Natural killer cell (primary cell): ENCODE measurements at regions not wholly inside any gene's neighbourhood (a gene's known extent, or its start where the extent isn't known, plus 50 kb on each side); places are given as distances from the start of the nearest gene placed in this dataset.

ENCODE experiments used
- ATAC-seq, 3 donors: fragments of 150-1000 bp in 2 of 3; fragments of 200-7000 bp in 1 of 3; cut with Tn5 transposase; 1 replicate in 1 of 3; 2 replicates in 2 of 3; pipeline ENCODE4 v1.10.0; 2021; ENCODE audit warnings: mild to moderate bottlenecking in 2 of 3, moderate library complexity in 2 of 3
- DNase-seq, 2 donors: peaks; one replicate each; pipeline versions ENCODE4 v3.0.0 to v3.0.0-alpha.2; 2013 to 2021; ENCODE audit warnings: mixed read lengths in 1 of 2
- H3K27ac ChIP-seq: one replicate; pipeline ENCODE4 v1.5.1; 2013; ENCODE audit warnings: mild to moderate bottlenecking, low read length
- H3K27me3 ChIP-seq: one replicate; pipeline ENCODE4 v1.6.1; 2013; ENCODE audit warnings: low read length; ENCODE audit not compliant: control insufficient read depth, insufficient read depth
- H3K36me3 ChIP-seq: one replicate; pipeline ENCODE4 v1.6.1; 2013; ENCODE audit warnings: low read length; ENCODE audit not compliant: control insufficient read depth, insufficient read depth
- H3K4me1 ChIP-seq: one replicate; pipeline ENCODE4 v1.6.1; 2013; ENCODE audit warnings: low read length; ENCODE audit not compliant: control insufficient read depth, insufficient read depth
- H3K4me3 ChIP-seq: one replicate; pipeline ENCODE4 v1.5.1; 2013; ENCODE audit warnings: low read length
- H3K9me3 ChIP-seq: one replicate; pipeline ENCODE4 v1.6.1; 2013; ENCODE audit warnings: low read length; ENCODE audit not compliant: control insufficient read depth, insufficient read depth
- H3K27ac Mint-ChIP-seq, 2 donors: one replicate each; pipeline ENCODE4 v1.8.0; 2022; ENCODE audit warnings: mild to moderate bottlenecking in 2 of 2, mixed read lengths in 2 of 2, moderate library complexity in 1 of 2
- H3K27me3 Mint-ChIP-seq, 2 donors: one replicate each; pipeline ENCODE4 v1.8.0; 2022; ENCODE audit warnings: low read depth in 2 of 2, mixed read lengths in 2 of 2
- H3K36me3 Mint-ChIP-seq: one replicate; pipeline ENCODE4 v1.8.0; 2022; ENCODE audit warnings: mixed read lengths
- H3K4me1 Mint-ChIP-seq, 2 donors: one replicate each; pipeline ENCODE4 v1.8.0; 2022; ENCODE audit warnings: mixed read lengths in 2 of 2
- H3K4me3 Mint-ChIP-seq: one replicate; pipeline ENCODE4 v1.8.0; 2022; ENCODE audit warnings: mild to moderate bottlenecking, moderate library complexity, mixed read lengths
- H3K9me3 Mint-ChIP-seq, 2 donors: one replicate each; pipeline ENCODE4 v1.8.0; 2022; ENCODE audit warnings: mixed read lengths in 2 of 2
- WGBS: methylation state at CpG from one replicate; pipeline ENCODE4 v1.1.7; 2013; ENCODE audit warnings: missing lambda C conversion rate; ENCODE audit not compliant: insufficient coverage; 5-methylcytosine and 5-hydroxymethylcytosine counted together
- intact Hi-C: fragments of 100-400 bp; cut with micrococcal nuclease; formaldehyde crosslinking; loops from one replicate; pipeline ENCODE4 v1.14.2; 2022
- TF ChIP-seq, protein P1 (sequence below): fragments of 200-600 bp; IDR thresholded peaks from one replicate; pipeline ENCODE4 v1.8.0; 2022; ENCODE audit warnings: antibody characterized with exemption

DNA sequence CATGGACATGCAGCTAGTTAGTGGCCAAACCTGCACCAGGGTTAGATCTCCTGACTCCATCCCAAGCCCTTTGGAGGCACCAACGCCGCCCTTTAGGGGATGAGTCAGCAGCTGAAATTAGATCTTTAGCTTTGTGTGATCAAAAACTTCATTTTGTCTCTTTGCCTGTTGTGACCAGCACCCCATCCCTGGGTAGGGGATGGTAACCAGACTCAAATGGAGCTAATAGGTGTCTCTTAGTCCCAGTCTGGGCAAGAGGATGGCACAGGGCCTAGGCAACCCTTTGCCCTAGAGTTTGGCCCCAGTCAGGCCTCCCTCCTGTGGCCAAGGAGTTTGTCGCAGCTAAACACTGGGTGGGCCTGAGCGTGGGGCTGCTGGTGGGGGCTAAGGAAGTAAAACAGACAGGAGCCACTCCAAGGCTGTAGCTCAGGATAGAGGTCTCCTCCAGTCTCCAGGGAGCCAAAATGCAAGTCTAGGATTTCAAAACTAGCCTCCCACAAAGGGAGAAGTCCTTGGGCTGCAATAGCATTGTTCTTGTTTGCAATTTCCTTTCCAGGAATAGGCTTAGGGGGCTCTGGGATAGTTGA lies 105.1 kb downstream of the CPN2 start:
- TF ChIP-seq, protein P1, sequence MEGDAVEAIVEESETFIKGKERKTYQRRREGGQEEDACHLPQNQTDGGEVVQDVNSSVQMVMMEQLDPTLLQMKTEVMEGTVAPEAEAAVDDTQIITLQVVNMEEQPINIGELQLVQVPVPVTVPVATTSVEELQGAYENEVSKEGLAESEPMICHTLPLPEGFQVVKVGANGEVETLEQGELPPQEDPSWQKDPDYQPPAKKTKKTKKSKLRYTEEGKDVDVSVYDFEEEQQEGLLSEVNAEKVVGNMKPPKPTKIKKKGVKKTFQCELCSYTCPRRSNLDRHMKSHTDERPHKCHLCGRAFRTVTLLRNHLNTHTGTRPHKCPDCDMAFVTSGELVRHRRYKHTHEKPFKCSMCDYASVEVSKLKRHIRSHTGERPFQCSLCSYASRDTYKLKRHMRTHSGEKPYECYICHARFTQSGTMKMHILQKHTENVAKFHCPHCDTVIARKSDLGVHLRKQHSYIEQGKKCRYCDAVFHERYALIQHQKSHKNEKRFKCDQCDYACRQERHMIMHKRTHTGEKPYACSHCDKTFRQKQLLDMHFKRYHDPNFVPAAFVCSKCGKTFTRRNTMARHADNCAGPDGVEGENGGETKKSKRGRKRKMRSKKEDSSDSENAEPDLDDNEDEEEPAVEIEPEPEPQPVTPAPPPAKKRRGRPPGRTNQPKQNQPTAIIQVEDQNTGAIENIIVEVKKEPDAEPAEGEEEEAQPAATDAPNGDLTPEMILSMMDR = no peak
- DNase-seq (no peak), ATAC-seq (no peak)
- Histone ChIP-seq H3K36me3 (no peaks in the 10 kb centered on the region), H3K4me3 (no peak overlapping the region), H3K27me3 (no peaks in the 10 kb centered on the region), H3K4me1 (no peaks in the 10 kb centered on the region), H3K9me3 (no peaks in the 10 kb centered on the region), H3K27ac (no peak overlapping the region)
- H3K4me1 Mint-ChIP-seq = peaks cover 0 to 3% of the 10 kb centered on the region in 2 donors
- H3K4me3 Mint-ChIP-seq = no peak overlapping the region
- no peaks in the 10 kb centered on the region for H3K9me3 Mint-ChIP-seq
- H3K27me3 Mint-ChIP-seq = peaks cover 8 to 16% of the 10 kb centered on the region in 2 donors
- 89% methylated on average over 4 of the region's 4 CpGs for WGBS
- no peak overlapping the region for H3K27ac Mint-ChIP-seq
- intact Hi-C loops = no loop called here
- H3K36me3 Mint-ChIP-seq = no peaks in the 10 kb centered on the region

DNA sequence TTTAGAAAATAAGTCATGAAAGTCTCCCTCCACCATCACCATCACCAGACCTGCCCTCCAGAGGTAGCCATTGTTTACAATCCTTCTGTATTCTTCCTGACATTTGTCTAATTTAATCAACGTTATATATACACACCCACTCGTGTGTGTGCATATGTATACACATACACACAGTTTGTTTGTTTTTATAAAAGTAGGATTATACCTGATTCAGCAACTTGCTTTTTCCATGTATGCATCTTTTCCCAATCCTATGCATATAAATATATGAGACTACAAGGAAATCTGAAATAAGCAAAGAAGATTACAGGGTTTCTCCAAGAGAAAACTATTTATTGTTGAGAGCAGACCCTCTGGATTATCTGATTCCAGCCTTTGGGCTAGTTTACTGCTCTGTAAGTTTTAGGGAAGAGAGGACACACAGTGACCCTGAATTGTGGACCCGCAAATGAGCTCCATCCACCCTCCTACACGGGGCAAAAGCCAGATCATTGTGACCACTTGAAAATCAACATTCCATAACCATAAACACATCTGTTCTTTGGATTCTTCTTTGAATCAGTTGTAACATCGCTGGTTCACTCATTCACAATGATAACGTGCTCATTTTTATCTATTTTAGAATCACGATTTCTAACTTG lies 104.3 kb downstream of the CPN2 start:
- intact Hi-C loops = no loop called here
- ATAC-seq (no peak), DNase-seq (no peak)
- Mint-ChIP-seq H3K4me1 (peaks cover 0 to 6% of the 10 kb centered on the region in 2 donors), H3K4me3 (no peak overlapping the region), H3K27ac (no peak overlapping the region), H3K27me3 (peaks cover 10 to 16% of the 10 kb centered on the region in 2 donors), H3K36me3 (no peaks in the 10 kb centered on the region), H3K9me3 (no peaks in the 10 kb centered on the region)
- TF ChIP-seq, protein P1 = no peak
- 95% methylated on average over 6 of the region's 7 CpGs for WGBS
- Histone ChIP-seq H3K4me1 (no peaks in the 10 kb centered on the region), H3K4me3 (no peak overlapping the region), H3K27ac (no peak overlapping the region), H3K36me3 (no peaks in the 10 kb centered on the region), H3K9me3 (no peaks in the 10 kb centered on the region), H3K27me3 (no peaks in the 10 kb centered on the region)

DNA sequence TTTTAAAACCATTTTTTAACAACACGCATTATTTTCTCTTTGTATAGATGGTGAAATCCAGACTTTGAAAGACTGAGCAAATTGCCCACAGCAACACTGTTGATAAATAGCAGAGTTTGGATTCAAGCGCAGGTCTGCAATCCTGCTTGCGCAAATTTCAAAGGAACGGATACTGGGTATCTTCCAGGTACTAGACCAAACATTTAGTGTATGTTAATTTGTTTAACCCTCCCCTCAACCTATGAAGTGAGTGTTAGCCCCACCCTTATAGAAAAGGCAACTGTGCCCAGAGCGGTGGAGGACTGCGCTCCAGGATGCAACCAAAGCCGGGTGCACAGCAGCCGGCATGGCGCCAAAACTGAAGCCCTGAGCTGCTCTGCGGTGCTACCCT lies 103.8 kb downstream of the CPN2 start:
- intact Hi-C loops = no loop called here
- no peak overlapping the region for H3K4me3 ChIP-seq

More for the DNA sequence above, 103.8 kb downstream of the CPN2 start:
- 95% methylated on average over 8 of the region's 10 CpGs for WGBS
- no peaks in the 10 kb centered on the region for H3K36me3 ChIP-seq
- no peak overlapping the region for H3K27ac Mint-ChIP-seq
- no peaks in the 10 kb centered on the region for H3K9me3 Mint-ChIP-seq
- TF ChIP-seq, protein P1 = no peak
- no peaks in the 10 kb centered on the region for H3K36me3 Mint-ChIP-seq
- peaks cover 0 to 8% of the 10 kb centered on the region in 2 donors for H3K4me1 Mint-ChIP-seq
- ATAC-seq (no peak), DNase-seq (no peak)
- H3K27me3 Mint-ChIP-seq = peaks cover 6 to 11% of the 10 kb centered on the region in 2 donors
- H3K27ac ChIP-seq = no peak overlapping the region
- H3K4me1 ChIP-seq = no peaks in the 10 kb centered on the region
- H3K27me3 ChIP-seq = no peaks in the 10 kb centered on the region
- no peaks in the 10 kb centered on the region for H3K9me3 ChIP-seq
- no peak overlapping the region for H3K4me3 Mint-ChIP-seq
